AG04449 (cell line): ENCODE measurements at regions not wholly inside any gene's neighbourhood (a gene's known extent, or its start where the extent isn't known, plus 50 kb on each side); places are given as distances from the start of the nearest gene placed in this dataset.

Source experiments
- CTCF ChIA-PET: fragments of 350-600 bp; formaldehyde crosslinking; extraction: SDS; loops from one replicate; lab custom pipeline; 2021; ENCODE audit warnings: antibody characterized with exemption; lab: Yijun Ruan, JAX
- POLR2A ChIA-PET: fragments of 400-600, 350-600 bp; formaldehyde crosslinking; extraction: SDS; loops from one replicate; lab custom pipeline; 2020; ENCODE audit warnings: antibody characterized with exemption, inconsistent platforms; lab: Yijun Ruan, JAX
- DNase-seq: peaks from one replicate; pipeline ENCODE4 v3.0.0-alpha.2; 2010; ENCODE audit warnings: low read depth, low spot score
- H3K4me3 ChIP-seq: 2 replicates; pipeline ENCODE4 v1.5.1; 2011; ENCODE audit warnings: low read depth, mild to moderate bottlenecking, control low read depth, low read length
- TF ChIP-seq, protein P1 (sequence below): IDR thresholded peaks from one replicate; pipeline ENCODE4 v1.5.1; 2011; ENCODE audit warnings: mild to moderate bottlenecking, moderate library complexity, low read length, control low read depth, inconsistent platforms; ENCODE audit not compliant: insufficient read depth; ENCODE audit errors: missing control alignments

DNA sequence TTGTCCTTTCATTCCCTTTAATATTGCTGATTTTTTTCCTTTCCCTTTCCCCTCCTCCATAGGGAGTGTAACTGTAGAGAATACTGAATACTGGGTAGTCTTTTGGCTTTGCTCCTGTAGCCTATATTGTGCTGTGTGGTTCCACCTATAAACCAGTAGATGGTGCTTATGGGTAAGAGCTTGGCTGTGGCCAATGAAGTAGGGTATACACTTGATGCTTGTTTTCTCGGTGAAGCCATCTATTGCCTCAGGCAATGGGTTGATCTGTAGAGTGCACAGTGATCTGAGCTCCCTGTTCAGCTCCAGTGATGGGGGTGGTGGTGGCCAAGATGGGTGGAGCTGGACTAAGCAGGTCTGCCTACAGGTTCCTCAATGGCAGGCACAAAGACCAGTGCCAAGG lies 203.3 kb upstream of the IMPG1 start:
- no peak overlapping the region for H3K4me3 ChIP-seq
- ChIA-PET POLR2A (no interaction called here), CTCF (no interaction called here)
- DNase-seq, result no peak
- TF ChIP-seq, protein P1, sequence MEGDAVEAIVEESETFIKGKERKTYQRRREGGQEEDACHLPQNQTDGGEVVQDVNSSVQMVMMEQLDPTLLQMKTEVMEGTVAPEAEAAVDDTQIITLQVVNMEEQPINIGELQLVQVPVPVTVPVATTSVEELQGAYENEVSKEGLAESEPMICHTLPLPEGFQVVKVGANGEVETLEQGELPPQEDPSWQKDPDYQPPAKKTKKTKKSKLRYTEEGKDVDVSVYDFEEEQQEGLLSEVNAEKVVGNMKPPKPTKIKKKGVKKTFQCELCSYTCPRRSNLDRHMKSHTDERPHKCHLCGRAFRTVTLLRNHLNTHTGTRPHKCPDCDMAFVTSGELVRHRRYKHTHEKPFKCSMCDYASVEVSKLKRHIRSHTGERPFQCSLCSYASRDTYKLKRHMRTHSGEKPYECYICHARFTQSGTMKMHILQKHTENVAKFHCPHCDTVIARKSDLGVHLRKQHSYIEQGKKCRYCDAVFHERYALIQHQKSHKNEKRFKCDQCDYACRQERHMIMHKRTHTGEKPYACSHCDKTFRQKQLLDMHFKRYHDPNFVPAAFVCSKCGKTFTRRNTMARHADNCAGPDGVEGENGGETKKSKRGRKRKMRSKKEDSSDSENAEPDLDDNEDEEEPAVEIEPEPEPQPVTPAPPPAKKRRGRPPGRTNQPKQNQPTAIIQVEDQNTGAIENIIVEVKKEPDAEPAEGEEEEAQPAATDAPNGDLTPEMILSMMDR, result no peak

DNA sequence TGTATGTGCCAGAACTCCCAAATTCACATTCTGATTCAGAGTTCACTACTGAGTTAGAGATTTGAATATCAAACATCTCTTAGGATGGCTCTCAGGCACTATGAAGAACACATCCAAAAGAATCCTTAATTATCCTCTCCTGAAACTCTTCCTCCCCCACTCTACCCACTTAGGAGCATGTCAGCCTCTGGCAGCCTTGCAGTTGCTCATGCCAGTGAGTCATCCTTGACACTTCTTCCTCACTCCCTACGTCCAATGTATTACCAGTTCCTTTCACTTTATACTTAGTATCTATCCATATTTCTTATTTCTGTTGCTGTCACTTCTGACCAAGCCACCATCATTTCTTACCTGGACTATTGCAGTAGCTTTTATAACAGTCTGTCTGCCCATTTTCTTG lies 192.0 kb upstream of the IMPG1 start:
- ChIA-PET CTCF (no interaction called here), POLR2A (no interaction called here)
- no peak for DNase-seq

DNA sequence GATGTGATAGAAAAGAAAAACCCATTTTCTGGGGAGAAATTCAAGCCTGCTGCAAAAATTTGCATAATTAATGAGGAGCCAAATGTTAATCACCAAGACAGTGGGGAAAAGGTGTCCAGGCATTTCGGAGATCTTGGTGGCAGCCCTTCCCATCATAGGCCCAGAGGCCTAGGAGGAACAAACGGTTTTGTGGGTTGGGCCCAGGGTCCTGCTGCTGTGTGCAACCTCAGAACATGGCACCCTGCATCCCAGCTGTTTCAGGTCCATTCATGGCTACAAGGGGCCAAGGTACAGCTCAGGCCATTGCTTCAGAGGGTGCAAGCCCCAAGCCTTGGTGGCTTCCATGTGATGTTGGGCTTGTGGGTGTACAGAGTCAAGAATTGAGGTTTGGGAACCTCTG lies 189.8 kb upstream of the IMPG1 start:
- CTCF ChIA-PET, result no interaction called here
- DNase-seq, result no peak
- POLR2A ChIA-PET, result no interaction called here
- TF ChIP-seq, protein P1, result no peak
- no peak overlapping the region for H3K4me3 ChIP-seq

More for the DNA sequence above, 192.0 kb upstream of the IMPG1 start:
- no peak overlapping the region for H3K4me3 ChIP-seq
- TF ChIP-seq, protein P1, result no peak

DNA sequence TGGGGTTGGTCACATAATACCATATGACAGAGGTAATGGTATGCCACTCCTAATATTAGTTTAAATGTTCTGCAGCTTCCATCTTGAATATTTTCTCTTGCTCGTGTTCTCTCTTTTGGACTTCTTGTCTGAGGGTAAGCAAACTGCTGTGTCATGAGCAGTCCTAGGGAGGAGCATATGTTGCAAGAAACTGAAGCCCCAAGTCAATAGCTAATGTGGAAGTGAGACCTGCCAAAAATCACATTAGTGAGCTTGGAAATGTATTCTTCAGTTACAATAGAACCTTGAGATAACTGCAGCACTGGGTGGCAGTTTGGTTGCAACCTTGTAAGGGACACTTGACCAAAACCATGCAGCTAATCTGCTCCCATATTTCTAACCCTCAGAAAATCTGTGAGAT lies 178.2 kb upstream of the IMPG1 start:
- ChIA-PET CTCF (no interaction called here), POLR2A (no interaction called here)
- no peak for DNase-seq
- H3K4me3 ChIP-seq, result no peak overlapping the region
- TF ChIP-seq, protein P1, result no peak

DNA sequence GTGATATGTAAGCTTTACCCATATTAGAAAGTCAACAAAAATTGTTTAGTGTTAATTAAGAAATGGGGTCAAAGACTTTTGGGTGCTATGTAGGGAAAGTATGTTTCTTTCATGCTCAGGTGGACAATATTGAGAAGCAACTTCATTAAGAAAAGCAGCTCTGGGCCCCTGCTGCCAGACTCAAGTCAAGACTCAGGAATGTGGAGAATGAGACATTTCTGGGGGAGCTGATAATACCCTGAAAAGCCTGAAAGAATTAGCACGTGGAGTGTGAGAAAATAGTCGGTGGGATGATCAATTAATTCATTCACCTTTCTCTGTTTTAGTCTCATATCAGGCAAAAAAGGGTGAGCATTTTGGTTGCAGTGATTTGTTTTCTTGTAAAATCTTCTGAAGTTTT lies 175.1 kb upstream of the IMPG1 start:
- ChIA-PET CTCF (no interaction called here), POLR2A (no interaction called here)
- no peak for DNase-seq
- TF ChIP-seq, protein P1, result no peak
- no peak overlapping the region for H3K4me3 ChIP-seq

DNA sequence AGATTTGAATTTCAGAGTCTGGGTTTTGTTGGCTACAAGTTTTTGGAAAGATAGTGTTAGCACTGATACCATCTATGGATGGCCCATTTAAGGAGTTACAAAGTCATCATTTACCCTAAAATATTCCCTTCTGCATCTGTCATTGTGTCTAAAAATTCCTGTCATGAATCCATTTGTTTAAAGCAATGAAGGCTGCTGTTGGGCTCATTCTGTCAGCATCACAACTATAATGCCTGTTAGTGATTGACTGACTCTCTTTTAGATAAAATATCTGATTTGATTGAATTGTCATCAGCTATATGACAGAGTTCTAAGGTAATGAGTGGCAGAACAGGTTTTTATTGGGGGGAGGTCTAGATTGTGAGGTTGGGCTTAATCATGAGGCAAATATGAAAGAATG lies 167.6 kb upstream of the IMPG1 start:
- no peak overlapping the region for H3K4me3 ChIP-seq
- TF ChIP-seq, protein P1, result no peak
- ChIA-PET CTCF (no interaction called here), POLR2A (no interaction called here)
- DNase-seq, result no peak
